A549 (cell line): ENCODE measurements at regions not wholly inside any gene's neighbourhood (a gene's known extent, or its start where the extent isn't known, plus 50 kb on each side); places are given as distances from the start of the nearest gene placed in this dataset.

Experiments
- REST ChIP-seq: fragments of 200-600 bp; sonication (generic); IDR thresholded peaks from 2 replicates; pipeline ENCODE4 v1.6.1; 2016; ENCODE audit warnings: antibody characterized with exemption, mild to moderate bottlenecking, moderate library complexity
- ZFP36 ChIP-seq: fragments of 450-650 bp; IDR thresholded peaks from 2 replicates; pipeline ENCODE4 v1.6.1; 2014; ENCODE audit warnings: borderline replicate concordance; ENCODE audit not compliant: partially characterized antibody
- TF ChIP-seq, protein P1 (sequence below): fragments of >200 bp; sonication (Bioruptor Twin); formaldehyde crosslinking; IDR thresholded peaks from 3 replicates; pipeline ENCODE4 v1.5.1; 2016
- TF ChIP-seq, protein P2 (sequence below): IDR thresholded peaks from 2 replicates; pipeline ENCODE4 v1.6.1; 2012

DNA sequence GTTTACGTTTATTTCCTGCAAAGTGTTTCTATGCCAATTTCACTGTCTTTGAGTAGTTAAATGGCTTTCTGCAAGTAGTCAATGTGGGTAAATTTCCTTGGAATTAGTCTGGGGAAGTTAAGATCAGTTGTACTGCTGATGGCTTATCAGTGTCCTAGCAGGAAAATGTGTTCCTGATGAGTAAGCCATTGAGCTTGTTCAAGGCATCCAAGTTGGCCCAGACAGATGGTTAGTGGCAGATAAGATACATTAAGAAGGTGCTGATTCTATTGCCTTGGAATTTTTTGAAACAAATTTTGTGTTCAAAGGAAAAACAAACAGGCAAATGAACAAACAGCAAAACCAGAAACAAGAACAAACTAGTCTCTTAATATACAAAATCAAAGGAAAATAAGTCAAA, 258.4 kb downstream of the MAP2K6 start:
- TF ChIP-seq, protein P1, sequence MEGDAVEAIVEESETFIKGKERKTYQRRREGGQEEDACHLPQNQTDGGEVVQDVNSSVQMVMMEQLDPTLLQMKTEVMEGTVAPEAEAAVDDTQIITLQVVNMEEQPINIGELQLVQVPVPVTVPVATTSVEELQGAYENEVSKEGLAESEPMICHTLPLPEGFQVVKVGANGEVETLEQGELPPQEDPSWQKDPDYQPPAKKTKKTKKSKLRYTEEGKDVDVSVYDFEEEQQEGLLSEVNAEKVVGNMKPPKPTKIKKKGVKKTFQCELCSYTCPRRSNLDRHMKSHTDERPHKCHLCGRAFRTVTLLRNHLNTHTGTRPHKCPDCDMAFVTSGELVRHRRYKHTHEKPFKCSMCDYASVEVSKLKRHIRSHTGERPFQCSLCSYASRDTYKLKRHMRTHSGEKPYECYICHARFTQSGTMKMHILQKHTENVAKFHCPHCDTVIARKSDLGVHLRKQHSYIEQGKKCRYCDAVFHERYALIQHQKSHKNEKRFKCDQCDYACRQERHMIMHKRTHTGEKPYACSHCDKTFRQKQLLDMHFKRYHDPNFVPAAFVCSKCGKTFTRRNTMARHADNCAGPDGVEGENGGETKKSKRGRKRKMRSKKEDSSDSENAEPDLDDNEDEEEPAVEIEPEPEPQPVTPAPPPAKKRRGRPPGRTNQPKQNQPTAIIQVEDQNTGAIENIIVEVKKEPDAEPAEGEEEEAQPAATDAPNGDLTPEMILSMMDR: no peak
- TF ChIP-seq, protein P2, sequence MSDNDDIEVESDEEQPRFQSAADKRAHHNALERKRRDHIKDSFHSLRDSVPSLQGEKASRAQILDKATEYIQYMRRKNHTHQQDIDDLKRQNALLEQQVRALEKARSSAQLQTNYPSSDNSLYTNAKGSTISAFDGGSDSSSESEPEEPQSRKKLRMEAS: no peak
- TF ChIP-seq ZFP36 (no peak), REST (no peak)
